ENCODE measurements at regions not wholly inside any gene's neighbourhood (a gene's known extent, or its start where the extent isn't known, plus 50 kb on each side); places are given as distances from the start of the nearest gene placed in this dataset.

GRCh38 chr2:236317938-236318396 is 53.8 kb upstream of the ASB18 start:
- no peak for DNase-seq (ENCODE audit: low read depth in 4 of 4, low spot score in 2 of 4)

DNA sequence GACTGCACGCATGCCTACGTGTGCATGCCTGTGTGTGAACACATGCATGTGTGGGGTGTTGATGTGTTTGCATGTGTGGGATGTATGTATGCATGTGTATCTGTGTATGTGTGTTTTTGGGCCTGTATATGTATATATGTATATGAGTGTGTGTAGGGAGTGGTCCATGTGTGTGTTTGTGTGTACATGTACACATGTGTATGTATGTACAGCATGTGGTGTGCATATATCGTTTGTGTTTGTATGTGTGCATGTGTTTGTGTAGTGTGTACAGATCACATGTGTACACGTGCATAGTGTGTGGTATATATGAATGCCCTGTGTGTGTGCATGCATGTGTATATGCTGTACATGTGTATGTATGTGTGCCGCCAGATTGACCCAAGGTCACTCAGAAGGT is 54.2 kb upstream of the ASB18 start:
- no peak for DNase-seq (ENCODE audit: low read depth in 4 of 4, low spot score in 2 of 4)

- no peak for DNase-seq (ENCODE audit: low read depth in 4 of 4, low spot score in 2 of 4)
These were observed 54.8 kb upstream of the ASB18 start for GRCh38 chr2:236319036-236319435.

GRCh38 chr2:236321415-236321814 is 57.2 kb upstream of the ASB18 start:
- no peak for DNase-seq (ENCODE audit: low read depth in 4 of 4, low spot score in 2 of 4)

GRCh38 chr2:236333417-236334121 is 69.4 kb upstream of the ASB18 start:
- no peak for DNase-seq (ENCODE audit: low read depth in 4 of 4, low spot score in 2 of 4)

GRCh38 chr2:236334122-236334876 is 70.1 kb upstream of the ASB18 start:
- DNase-seq (ENCODE audit: low read depth in 4 of 4, low spot score in 2 of 4) = no peak

- no peak for DNase-seq (ENCODE audit: low read depth in 4 of 4, low spot score in 2 of 4)
These were observed 71.7 kb upstream of the ASB18 start for GRCh38 chr2:236335696-236336574.

DNA sequence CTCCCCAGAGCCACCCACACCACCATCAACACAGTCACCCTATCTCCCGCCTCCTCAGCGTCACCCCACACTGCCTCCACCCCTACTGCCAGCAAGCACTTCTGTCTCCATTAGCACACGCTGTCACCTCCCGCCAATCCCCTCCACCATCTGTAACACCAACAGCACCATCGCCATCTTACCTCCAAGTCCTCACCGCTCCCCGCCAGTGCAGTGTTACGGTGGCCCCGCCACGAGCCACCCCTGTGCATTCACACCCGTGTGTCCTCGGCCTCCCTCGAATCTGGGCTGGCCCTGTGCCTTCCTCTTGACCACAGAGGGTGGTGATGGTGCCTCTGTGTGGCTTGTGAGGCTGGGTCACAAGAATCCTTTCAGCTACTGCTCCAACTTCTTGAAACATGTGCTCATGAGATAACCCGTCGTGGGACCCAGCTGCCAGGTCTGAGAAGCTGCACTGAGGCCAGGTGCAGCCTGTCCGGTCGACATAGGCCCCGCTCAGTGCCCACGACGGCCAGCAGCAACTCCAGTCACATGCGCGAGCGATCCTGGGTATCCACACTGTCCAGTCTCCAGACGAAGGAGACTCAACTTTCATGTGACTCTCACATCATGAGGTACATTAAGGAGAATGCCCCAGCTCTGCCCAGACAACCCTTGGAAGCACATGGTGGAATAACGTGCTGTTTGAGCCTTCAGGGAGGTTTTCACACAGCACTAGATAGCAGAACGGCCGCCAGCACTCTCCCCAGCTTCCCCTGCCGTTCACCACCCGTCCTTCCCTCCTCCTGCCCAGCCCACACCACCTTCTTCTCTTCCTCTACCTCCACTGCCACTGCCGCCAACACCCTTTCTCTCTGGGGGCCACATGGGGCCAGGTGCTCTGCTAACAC is 72.6 kb upstream of the ASB18 start:
- DNase-seq (ENCODE audit: low read depth in 4 of 4, low spot score in 2 of 4) = no peak

- DNase-seq (ENCODE audit: low read depth in 4 of 4, low spot score in 2 of 4) = no peak
These were observed 73.5 kb upstream of the ASB18 start for GRCh38 chr2:236337465-236338325.

GRCh38 chr2:236338495-236339184 is 74.4 kb upstream of the ASB18 start:
- DNase-seq (ENCODE audit: low read depth in 4 of 4, low spot score in 2 of 4) = no peak

DNA sequence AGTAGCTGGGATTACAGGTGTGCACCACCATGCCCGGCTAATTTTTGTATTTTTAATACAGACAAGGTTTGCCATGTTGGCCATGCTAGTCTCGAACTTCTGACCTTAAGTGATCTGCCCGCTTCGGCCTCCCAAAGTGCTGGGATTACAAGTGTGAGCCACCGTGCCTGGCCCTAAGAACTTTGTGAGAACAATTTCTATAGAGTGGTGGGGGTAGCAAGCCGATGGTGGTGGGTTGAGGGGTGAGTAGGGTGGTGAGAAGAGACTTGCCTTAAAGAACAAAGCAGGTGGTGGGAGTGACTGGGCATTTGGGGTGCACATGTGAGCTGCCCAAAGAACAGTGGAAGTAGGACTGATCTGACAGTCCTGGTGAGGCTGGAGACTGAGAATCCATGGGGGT is 76.0 kb upstream of the ASB18 start:
- no peak for DNase-seq (ENCODE audit: low read depth in 4 of 4, low spot score in 2 of 4)

- no peak for DNase-seq (ENCODE audit: low read depth in 4 of 4, low spot score in 2 of 4)
These were observed 76.9 kb upstream of the ASB18 start for GRCh38 chr2:236341067-236341466.

DNA sequence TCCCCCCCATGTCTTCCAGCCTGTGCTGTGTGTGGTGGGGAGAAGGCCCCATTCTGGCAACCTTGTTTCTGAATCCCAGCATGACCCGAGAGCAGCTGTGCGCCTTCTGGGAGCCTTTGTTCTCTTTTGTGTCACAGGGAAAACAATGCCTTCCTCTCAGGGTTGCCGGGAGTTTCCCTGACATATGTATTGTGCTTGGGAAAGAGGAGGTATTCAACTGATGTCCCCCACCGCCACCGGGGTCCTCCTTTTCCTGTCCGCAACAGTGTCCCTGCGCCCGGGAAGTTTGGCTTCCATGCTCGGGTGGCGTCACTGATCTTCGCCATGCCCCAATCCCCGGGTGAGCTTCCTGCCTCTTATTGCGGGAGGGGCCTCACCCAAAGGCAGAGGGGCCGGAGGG is 77.5 kb upstream of the ASB18 start:
- DNase-seq (ENCODE audit: low read depth in 4 of 4, low spot score in 2 of 4) = no peak

DNA sequence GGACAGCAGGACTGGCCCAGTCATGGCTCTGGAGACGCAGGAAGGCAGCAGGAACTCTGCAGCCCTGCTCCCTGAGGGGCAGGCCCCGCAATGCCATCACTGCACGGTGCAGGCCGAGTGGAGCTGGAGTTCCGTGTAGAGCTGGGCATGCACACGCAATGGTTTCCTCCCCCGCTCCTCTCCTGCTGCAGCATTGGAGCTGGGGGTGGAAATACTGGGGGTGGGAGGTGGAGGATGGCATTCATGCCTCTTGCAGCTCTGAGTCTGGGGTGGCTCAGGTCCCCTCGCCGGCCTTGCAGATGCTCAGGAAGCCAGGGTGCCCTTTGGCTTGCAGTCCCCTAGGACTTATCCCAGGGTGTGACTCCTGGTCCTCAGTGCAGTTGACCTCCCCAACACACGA is 78.3 kb upstream of the ASB18 start:
- DNase-seq (ENCODE audit: low read depth in 4 of 4, low spot score in 2 of 4) = no peak

GRCh38 chr2:236342951-236343350 is 78.7 kb upstream of the ASB18 start:
- DNase-seq (ENCODE audit: low read depth in 4 of 4, low spot score in 2 of 4) = no peak

DNA sequence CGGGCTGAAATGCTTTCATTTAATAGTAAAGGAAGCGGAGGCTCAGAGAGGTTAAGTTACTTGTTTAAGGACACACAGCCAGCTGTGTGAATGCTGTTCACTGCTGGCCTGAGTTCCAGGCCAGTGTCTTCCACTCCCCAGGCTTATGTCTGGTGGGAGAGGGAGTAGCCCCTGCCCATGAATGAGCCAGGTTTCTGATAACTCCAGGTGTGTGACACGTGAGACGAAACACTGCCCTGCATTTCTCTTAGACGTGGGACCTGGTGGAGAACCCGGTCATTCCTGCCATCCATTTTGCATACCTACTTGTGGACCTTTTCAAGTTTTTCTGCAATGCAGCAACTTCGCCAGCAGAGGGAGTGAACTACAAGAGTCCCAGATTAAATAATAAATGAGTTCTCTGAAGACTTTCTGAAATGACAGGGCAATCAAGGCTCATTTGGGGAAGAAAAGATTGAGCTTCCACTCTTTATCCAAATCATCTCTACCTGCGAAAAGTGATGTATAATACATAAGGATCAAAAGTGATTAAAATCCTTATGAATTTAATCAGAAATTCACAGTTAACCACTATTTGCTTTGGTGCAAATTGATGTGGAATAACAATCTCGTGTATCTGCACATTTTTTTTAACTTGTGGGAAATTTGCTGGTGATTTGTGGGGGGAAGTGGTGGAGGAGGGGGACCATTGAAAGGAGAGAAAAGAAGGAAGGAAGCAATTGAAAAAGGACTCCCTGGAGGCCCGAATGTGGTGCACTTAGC is 79.4 kb upstream of the ASB18 start:
- peak in 2 of 4 donors; percentile 56 to 61 for DNase-seq (ENCODE audit: low read depth in 4 of 4, low spot score in 2 of 4)

DNA sequence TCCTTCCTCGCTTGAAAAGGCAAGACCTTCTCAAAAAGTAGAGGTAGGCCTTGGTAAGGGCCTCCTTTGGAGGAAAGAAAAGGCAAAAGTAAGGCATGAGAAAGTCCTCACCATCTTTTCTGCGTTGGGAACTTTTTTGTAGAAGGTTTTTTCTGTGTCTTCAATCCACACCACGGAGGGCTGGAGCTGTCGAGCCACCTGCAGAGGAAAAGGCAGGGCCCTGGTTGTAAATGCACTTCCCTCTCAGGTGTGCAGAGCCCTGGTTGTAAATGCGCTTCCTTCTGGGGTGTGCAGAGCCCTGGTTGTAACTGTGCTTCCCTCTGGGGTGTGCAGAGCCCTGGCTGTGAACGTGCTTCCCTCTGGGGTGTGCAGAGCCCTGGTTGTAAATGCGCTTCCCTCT is 80.2 kb upstream of the ASB18 start:
- DNase-seq (ENCODE audit: low read depth in 4 of 4, low spot score in 2 of 4) = no peak
